Trophoblast cell (in vitro differentiated cells and primary cell): ENCODE measurements at regions not wholly inside any gene's neighbourhood (a gene's known extent, or its start where the extent isn't known, plus 50 kb on each side); places are given as distances from the start of the nearest gene placed in this dataset.

Experiments used
- DNase-seq, 2 donors: peaks; one replicate each; pipeline ENCODE4 v3.0.0-alpha.2; 2016
- H2AFZ ChIP-seq: 2 replicates; pipeline ENCODE4 v1.6.1; 2013; ENCODE audit warnings: low read length, moderate library complexity, mild to moderate bottlenecking; ENCODE audit not compliant: insufficient read depth, poor library complexity
- H2AK5ac ChIP-seq: 2 replicates; pipeline ENCODE4 v1.6.1; 2013; ENCODE audit warnings: mild to moderate bottlenecking, low read length
- H2BK120ac ChIP-seq: 2 replicates; pipeline ENCODE4 v1.6.1; 2013; ENCODE audit warnings: low read length, mild to moderate bottlenecking, moderate library complexity; ENCODE audit not compliant: insufficient read depth, poor library complexity
- H2BK12ac ChIP-seq: 2 replicates; pipeline ENCODE4 v1.6.1; 2013; ENCODE audit warnings: mild to moderate bottlenecking, low read length, moderate library complexity
- H2BK5ac ChIP-seq: 2 replicates; pipeline ENCODE4 v1.6.1; 2013; ENCODE audit warnings: low read length, low read depth, moderate library complexity, mild to moderate bottlenecking; ENCODE audit not compliant: poor library complexity
- H3K14ac ChIP-seq: 2 replicates; pipeline ENCODE4 v1.6.1; 2013; ENCODE audit warnings: mild to moderate bottlenecking, low read length
- H3K18ac ChIP-seq: 2 replicates; pipeline ENCODE4 v1.6.1; 2013; ENCODE audit warnings: mild to moderate bottlenecking, low read length
- H3K23ac ChIP-seq: 2 replicates; pipeline ENCODE4 v1.6.1; 2013; ENCODE audit warnings: low read length
- H3K27ac ChIP-seq: 2 replicates; pipeline ENCODE4 v1.5.1; 2013; ENCODE audit warnings: low read depth, mild to moderate bottlenecking, inconsistent platforms, low read length, moderate library complexity
- H3K27me3 ChIP-seq: 2 replicates; pipeline ENCODE4 v1.6.1; 2013; ENCODE audit warnings: inconsistent platforms, mild to moderate bottlenecking, low read length, moderate library complexity; ENCODE audit not compliant: insufficient read depth
- H3K36me3 ChIP-seq, 2 experiments: 1 replicate in 1 of 2; 2 replicates in 1 of 2; pipeline ENCODE4 v1.6.1; 2013; ENCODE audit warnings: low read length in 2 of 2, mild to moderate bottlenecking in 2 of 2, moderate library complexity in 1 of 2; ENCODE audit not compliant: insufficient read depth in 2 of 2, control insufficient read depth in 1 of 2
- H3K4ac ChIP-seq: 2 replicates; pipeline ENCODE4 v1.6.1; 2013; ENCODE audit warnings: low read depth, mild to moderate bottlenecking, low read length, moderate library complexity
- H3K4me1 ChIP-seq, 2 experiments: 1 replicate in 1 of 2; 2 replicates in 1 of 2; pipeline ENCODE4 v1.6.1; 2013; ENCODE audit warnings: low read length in 2 of 2, mild to moderate bottlenecking in 2 of 2, moderate library complexity in 1 of 2; ENCODE audit not compliant: insufficient read depth in 2 of 2, control insufficient read depth in 1 of 2
- H3K4me2 ChIP-seq: 2 replicates; pipeline ENCODE4 v1.6.1; 2013; ENCODE audit warnings: inconsistent platforms, mild to moderate bottlenecking, low read length, moderate library complexity
- H3K4me3 ChIP-seq: 2 replicates; pipeline ENCODE4 v1.5.1; 2013; ENCODE audit warnings: mild to moderate bottlenecking, low read depth, low read length, inconsistent platforms
- H3K79me1 ChIP-seq: one replicate; pipeline ENCODE4 v1.6.1; 2013; ENCODE audit warnings: low read length
- H3K79me2 ChIP-seq: 2 replicates; pipeline ENCODE4 v1.6.1; 2013; ENCODE audit warnings: low read length, mild to moderate bottlenecking; ENCODE audit not compliant: control insufficient read depth, insufficient read depth, poor library complexity
- H3K9ac ChIP-seq: 2 replicates; pipeline ENCODE4 v1.6.1; 2013; ENCODE audit warnings: mild to moderate bottlenecking, low read length
- H3K9me3 ChIP-seq: 2 replicates; pipeline ENCODE4 v1.6.1; 2013; ENCODE audit warnings: low read depth, mild to moderate bottlenecking, control low read depth, inconsistent platforms, low read length; ENCODE audit not compliant: insufficient read depth
- H4K12ac ChIP-seq: 2 replicates; pipeline ENCODE4 v1.6.1; 2013; ENCODE audit warnings: low read depth, mild to moderate bottlenecking, low read length, moderate library complexity
- H4K8ac ChIP-seq: 2 replicates; pipeline ENCODE4 v1.6.1; 2013; ENCODE audit warnings: low read depth, mild to moderate bottlenecking, low read length, moderate library complexity
- H4K91ac ChIP-seq: one replicate; pipeline ENCODE4 v1.6.1; 2013; ENCODE audit warnings: low read depth, mild to moderate bottlenecking, low read length, moderate library complexity
- WGBS: extraction: QIAGEN DNeasy Blood & Tissue Kit; methylation state at CpG from one replicate; pipeline ENCODE4 v1.1.7; 2013; ENCODE audit warnings: missing lambda C conversion rate; ENCODE audit not compliant: insufficient read length, insufficient coverage; ENCODE audit errors: extremely low coverage; 5-methylcytosine and 5-hydroxymethylcytosine counted together

DNA sequence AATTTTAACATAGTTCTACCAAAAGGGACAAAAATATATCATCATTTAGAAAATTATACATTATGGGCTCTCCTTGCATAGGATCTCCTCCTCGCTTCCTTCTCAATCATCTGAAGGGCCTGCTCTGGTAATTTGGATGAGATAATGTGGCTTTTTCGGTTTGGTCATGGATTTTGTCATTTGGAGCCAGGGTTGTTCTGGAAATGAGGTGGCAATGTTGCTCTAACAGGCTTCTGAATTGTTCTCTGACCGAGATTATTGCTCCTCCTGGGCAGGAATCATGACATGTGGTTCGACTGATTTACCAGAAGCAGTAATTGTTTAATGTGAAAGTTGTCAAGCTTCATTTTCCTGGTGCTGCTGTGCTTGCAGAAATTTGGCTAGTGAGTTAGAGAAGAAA, 194.7 kb upstream of the ERBB4 start:
- Histone ChIP-seq H3K9ac (no peak overlapping the region), H4K12ac (no peak overlapping the region), H2BK5ac (no peak overlapping the region), H3K36me3 (no peaks in the 10 kb centered on the region), H3K4me2 (no peak overlapping the region), H4K8ac (no peak overlapping the region), H2AFZ (no peak overlapping the region), H3K79me2 (no peaks in the 10 kb centered on the region), H3K27me3 (no peaks in the 10 kb centered on the region), H3K27ac (no peak overlapping the region), H3K79me1 (no peaks in the 10 kb centered on the region), H3K14ac (no peak overlapping the region), H3K4me1 (no peaks in the 10 kb centered on the region), H3K4me3 (no peak overlapping the region), H3K23ac (no peak overlapping the region), H2AK5ac (no peak overlapping the region), H2BK12ac (no peak overlapping the region), H3K4ac (no peak overlapping the region), H2BK120ac (no peak overlapping the region), H3K9me3 (no peaks in the 10 kb centered on the region), H3K18ac (no peak overlapping the region), H4K91ac (no peak overlapping the region)
- WGBS = no CpG with 5 or more reads among the region's 4 CpGs
- no peak for DNase-seq

DNA sequence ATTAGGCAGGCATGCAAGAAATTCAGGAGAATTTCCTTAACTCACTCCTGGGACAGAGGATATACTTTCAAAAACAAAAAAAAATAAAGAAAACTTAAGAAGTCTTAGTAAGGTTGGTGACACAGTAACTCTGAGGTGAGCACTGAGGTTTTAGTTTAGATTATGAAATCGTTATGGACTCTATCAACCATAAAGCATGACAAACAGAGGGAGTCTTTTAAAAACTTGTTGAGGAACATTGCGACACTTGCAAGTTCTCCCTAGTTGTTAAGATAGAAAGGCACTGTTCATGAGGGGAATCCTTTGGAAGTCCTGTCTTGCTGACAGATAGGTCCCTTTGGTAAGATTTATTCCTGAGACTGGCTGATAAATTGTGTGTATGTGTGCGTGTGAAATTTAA, 194.3 kb upstream of the ERBB4 start:
- Histone ChIP-seq H4K8ac (no peak overlapping the region), H3K4me2 (no peak overlapping the region), H3K4ac (no peak overlapping the region), H3K79me2 (no peaks in the 10 kb centered on the region), H3K9me3 (no peaks in the 10 kb centered on the region), H3K9ac (no peak overlapping the region), H2AK5ac (no peak overlapping the region), H3K4me3 (no peak overlapping the region), H2BK5ac (no peak overlapping the region), H3K14ac (no peak overlapping the region), H4K12ac (no peak overlapping the region), H3K27me3 (no peaks in the 10 kb centered on the region), H3K79me1 (no peaks in the 10 kb centered on the region), H4K91ac (no peak overlapping the region), H3K23ac (no peak overlapping the region), H2BK12ac (no peak overlapping the region), H3K18ac (no peak overlapping the region), H3K36me3 (no peaks in the 10 kb centered on the region), H3K27ac (no peak overlapping the region), H2BK120ac (no peak overlapping the region), H3K4me1 (no peaks in the 10 kb centered on the region), H2AFZ (no peak overlapping the region)
- no CpG with 5 or more reads among the region's 3 CpGs for WGBS
- no peak for DNase-seq

DNA sequence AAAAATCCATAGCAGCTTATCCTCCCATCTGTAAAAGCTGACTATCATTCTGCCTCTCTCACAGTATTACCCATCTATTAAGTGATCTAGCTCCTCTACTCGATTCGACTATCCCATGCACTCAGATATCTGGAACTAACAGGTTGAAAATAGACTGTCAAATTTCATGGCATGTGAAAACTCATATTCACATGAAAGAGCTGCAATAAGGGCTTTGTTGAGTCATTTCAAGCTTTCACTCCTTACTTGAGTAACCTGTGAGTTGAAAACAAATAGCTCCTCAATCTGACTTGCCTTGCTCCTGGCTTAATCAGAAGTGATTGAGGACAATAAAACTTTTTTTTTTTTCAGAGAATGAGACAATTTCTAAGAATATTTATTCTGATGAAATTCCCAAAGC, 192.4 kb upstream of the ERBB4 start:
- Histone ChIP-seq H2BK12ac (no peak overlapping the region), H3K18ac (no peak overlapping the region), H2BK5ac (no peak overlapping the region), H3K23ac (no peak overlapping the region), H3K27me3 (no peaks in the 10 kb centered on the region), H2AFZ (no peak overlapping the region), H2AK5ac (no peak overlapping the region), H4K91ac (no peak overlapping the region), H3K79me1 (no peaks in the 10 kb centered on the region), H3K14ac (no peak overlapping the region), H3K4ac (no peak overlapping the region), H2BK120ac (no peak overlapping the region), H3K9ac (no peak overlapping the region), H3K79me2 (no peaks in the 10 kb centered on the region), H3K4me1 (no peaks in the 10 kb centered on the region), H3K36me3 (no peaks in the 10 kb centered on the region), H3K4me2 (no peak overlapping the region), H3K27ac (no peak overlapping the region), H3K4me3 (no peak overlapping the region), H4K8ac (no peak overlapping the region), H4K12ac (no peak overlapping the region), H3K9me3 (no peaks in the 10 kb centered on the region)
- DNase-seq = no peak
- no CpG with 5 or more reads among the region's 2 CpGs for WGBS

- no peak overlapping the region for H3K23ac ChIP-seq
- H3K4me3 ChIP-seq = no peak overlapping the region
- no CpG with 5 or more reads among the region's 1 CpG for WGBS
- H3K9me3 ChIP-seq = no peaks in the 10 kb centered on the region
- no peak overlapping the region for H3K14ac ChIP-seq
- H2AK5ac ChIP-seq = no peak overlapping the region
- H3K4ac ChIP-seq = no peak overlapping the region
- H3K27me3 ChIP-seq = no peaks in the 10 kb centered on the region
- no peak overlapping the region for H3K4me2 ChIP-seq
- H2BK5ac ChIP-seq = no peak overlapping the region
- H2BK12ac ChIP-seq = no peak overlapping the region
- DNase-seq = no peak
- H2BK120ac ChIP-seq = no peak overlapping the region
- H3K27ac ChIP-seq = no peak overlapping the region
- no peak overlapping the region for H2AFZ ChIP-seq
- H4K12ac ChIP-seq = no peak overlapping the region
- no peaks in the 10 kb centered on the region for H3K79me2 ChIP-seq
- H3K36me3 ChIP-seq = no peaks in the 10 kb centered on the region
- H3K79me1 ChIP-seq = no peaks in the 10 kb centered on the region
- H4K91ac ChIP-seq = no peak overlapping the region
- H4K8ac ChIP-seq = no peak overlapping the region
- no peak overlapping the region for H3K18ac ChIP-seq
- no peaks in the 10 kb centered on the region for H3K4me1 ChIP-seq
- no peak overlapping the region for H3K9ac ChIP-seq
Observed at GRCh38 chr2:212728717-212729116, 190.1 kb upstream of the ERBB4 start.
